Gastroesophageal sphincter (tissue), 3 donors: ENCODE measurements at regions not wholly inside any gene's neighbourhood (a gene's known extent, or its start where the extent isn't known, plus 50 kb on each side); places are given as distances from the start of the nearest gene placed in this dataset.

Experiments used
- EP300 ChIP-seq: sonication (generic); formaldehyde crosslinking; IDR thresholded peaks from one replicate; pipeline ENCODE4 v1.6.1; 2017; ENCODE audit warnings: antibody characterized with exemption, mild to moderate bottlenecking
- POLR2A ChIP-seq, 2 donors: fragments of 450-650 bp; IDR thresholded peaks; one replicate each; pipeline ENCODE4 v1.6.1; 2017; ENCODE audit warnings: antibody characterized with exemption in 2 of 2, mild to moderate bottlenecking in 2 of 2, moderate library complexity in 1 of 2
- POLR2AphosphoS5 ChIP-seq: sonication (generic); formaldehyde crosslinking; IDR thresholded peaks from one replicate; pipeline ENCODE4 v1.6.1; 2017; ENCODE audit warnings: antibody characterized with exemption
- TF ChIP-seq, protein P1 (sequence below), 4 experiments: fragments of 200-600 bp in 2 of 4; fragments of 450-650 bp in 2 of 4; sonication (generic) in 1 of 4; IDR thresholded peaks; one replicate each; pipeline ENCODE4 v1.5.1; 2017 to 2019; ENCODE audit warnings: antibody characterized with exemption in 4 of 4, mild to moderate bottlenecking in 2 of 4, moderate library complexity in 2 of 4

DNA sequence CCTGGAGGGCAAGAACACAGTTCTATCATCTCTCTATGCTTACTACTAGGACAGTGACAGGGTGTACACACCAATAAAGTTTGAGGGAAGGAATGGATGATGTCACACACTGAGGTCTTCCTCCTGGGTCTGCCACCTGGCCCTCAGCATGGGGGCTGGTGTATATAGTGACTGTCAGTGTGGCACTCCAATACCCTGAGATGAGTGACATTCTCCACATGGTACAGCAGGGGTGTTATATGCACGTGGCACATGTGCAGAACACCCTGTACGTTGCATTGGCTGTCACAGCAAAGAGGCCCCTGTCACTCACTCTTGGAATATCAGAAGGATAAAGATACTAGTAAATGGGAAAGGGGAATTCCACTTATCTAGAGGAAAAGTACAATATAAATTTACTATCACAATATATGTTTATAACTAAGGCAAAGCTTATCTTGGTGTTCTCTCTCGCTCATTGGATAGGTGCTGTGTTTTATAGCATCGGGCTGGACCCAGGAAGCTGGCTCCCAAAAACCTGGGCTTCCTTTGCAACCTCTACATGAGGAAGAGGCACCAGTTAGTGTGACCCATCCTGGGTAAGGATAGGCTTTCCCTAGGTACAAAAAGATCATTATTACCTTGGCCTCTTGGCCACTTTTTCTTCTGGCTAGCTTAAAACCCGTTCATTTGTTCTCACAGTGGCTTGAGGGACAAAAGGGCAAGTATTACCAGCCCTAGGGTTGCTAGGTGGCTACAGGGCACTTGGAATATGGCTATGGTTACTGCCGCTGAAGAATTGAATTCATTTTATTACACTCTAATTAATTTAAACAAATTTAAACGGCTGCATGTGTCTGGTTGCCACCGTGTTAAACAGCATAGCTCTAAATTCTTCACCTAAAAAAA is 54.8 kb upstream of the HES1 start:
- TF ChIP-seq POLR2A (IDR thresholded peaks at IDR 0.05) = no peak
- TF ChIP-seq, protein P1, sequence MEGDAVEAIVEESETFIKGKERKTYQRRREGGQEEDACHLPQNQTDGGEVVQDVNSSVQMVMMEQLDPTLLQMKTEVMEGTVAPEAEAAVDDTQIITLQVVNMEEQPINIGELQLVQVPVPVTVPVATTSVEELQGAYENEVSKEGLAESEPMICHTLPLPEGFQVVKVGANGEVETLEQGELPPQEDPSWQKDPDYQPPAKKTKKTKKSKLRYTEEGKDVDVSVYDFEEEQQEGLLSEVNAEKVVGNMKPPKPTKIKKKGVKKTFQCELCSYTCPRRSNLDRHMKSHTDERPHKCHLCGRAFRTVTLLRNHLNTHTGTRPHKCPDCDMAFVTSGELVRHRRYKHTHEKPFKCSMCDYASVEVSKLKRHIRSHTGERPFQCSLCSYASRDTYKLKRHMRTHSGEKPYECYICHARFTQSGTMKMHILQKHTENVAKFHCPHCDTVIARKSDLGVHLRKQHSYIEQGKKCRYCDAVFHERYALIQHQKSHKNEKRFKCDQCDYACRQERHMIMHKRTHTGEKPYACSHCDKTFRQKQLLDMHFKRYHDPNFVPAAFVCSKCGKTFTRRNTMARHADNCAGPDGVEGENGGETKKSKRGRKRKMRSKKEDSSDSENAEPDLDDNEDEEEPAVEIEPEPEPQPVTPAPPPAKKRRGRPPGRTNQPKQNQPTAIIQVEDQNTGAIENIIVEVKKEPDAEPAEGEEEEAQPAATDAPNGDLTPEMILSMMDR (IDR thresholded peaks at IDR 0.05) = no peak
- TF ChIP-seq EP300 = no peak
- TF ChIP-seq POLR2AphosphoS5 = no peak
